ENCODE measurements at regions not wholly inside any gene's neighbourhood (a gene's known extent, or its start where the extent isn't known, plus 50 kb on each side); places are given as distances from the start of the nearest gene placed in this dataset.

- Histone ChIP-seq H3K27me3 (replicated peaks in 1 of 2; ENCODE audit: control insufficient read depth in 2 of 2, insufficient read depth in 2 of 2, low read length in 1 of 2) (no peaks in the 10 kb centered on the region), H3K4me2 (ENCODE audit: control insufficient read depth, insufficient read depth) (no peak overlapping the region), H3K79me2 (ENCODE audit: control insufficient read depth, insufficient read depth, low read length) (no peaks in the 10 kb centered on the region), H3K9me3 (replicated peaks; ENCODE audit: control insufficient read depth, insufficient read depth, low read length) (no peaks in the 10 kb centered on the region), H2AFZ (ENCODE audit: control insufficient read depth, low read depth, low read length) (no peak overlapping the region), H3K27ac (ENCODE audit: control insufficient read depth, insufficient read depth) (no peak overlapping the region), H3K4me3 (no peak overlapping the region), H3K36me3 (ENCODE audit: control insufficient read depth in 2 of 2, insufficient read depth in 2 of 2, low read length in 1 of 2) (no peaks in the 10 kb centered on the region), H3K4me1 (ENCODE audit: control insufficient read depth, insufficient read depth, low read length) (no peaks in the 10 kb centered on the region), H4K20me1 (ENCODE audit: control insufficient read depth, insufficient read depth) (no peaks in the 10 kb centered on the region), H3K9ac (ENCODE audit: control insufficient read depth, insufficient read depth, low read length) (no peak overlapping the region)
- ATAC-seq = no peak
- ChIA-PET CTCF (no interaction called here), SMC1A (ENCODE audit: uncharacterized antibody, unreplicated experiment) (no interaction called here), RAD21 (ENCODE audit: unreplicated experiment) (no interaction called here), POLR2A (no interaction called here)
- BruUV-seq (replicated peaks) = no TSS peak
- TF ChIP-seq GABPA (IDR thresholded peaks at IDR 0.05; ENCODE audit: low read depth) (no peak), FOXM1 (IDR thresholded peaks at IDR 0.05; ENCODE audit: low read depth, low read length) (no peak), NFXL1 (IDR thresholded peaks at IDR 0.05; ENCODE audit: borderline replicate concordance) (no peak), MEF2B (IDR thresholded peaks at IDR 0.05; ENCODE audit: partially characterized antibody, poor library complexity, severe bottlenecking) (no peak), RAD51 (IDR thresholded peaks at IDR 0.05) (no peak), PAX5 (IDR thresholded peaks at IDR 0.05; ENCODE audit: borderline replicate concordance, low read depth, low read length) (no peak), ZZZ3 (IDR thresholded peaks at IDR 0.05; ENCODE audit: control insufficient read depth, insufficient read length, low read depth) (no peak), SREBF1 (IDR thresholded peaks at IDR 0.05; ENCODE audit: low read length) (no peak)
- TF ChIP-seq, protein P1, sequence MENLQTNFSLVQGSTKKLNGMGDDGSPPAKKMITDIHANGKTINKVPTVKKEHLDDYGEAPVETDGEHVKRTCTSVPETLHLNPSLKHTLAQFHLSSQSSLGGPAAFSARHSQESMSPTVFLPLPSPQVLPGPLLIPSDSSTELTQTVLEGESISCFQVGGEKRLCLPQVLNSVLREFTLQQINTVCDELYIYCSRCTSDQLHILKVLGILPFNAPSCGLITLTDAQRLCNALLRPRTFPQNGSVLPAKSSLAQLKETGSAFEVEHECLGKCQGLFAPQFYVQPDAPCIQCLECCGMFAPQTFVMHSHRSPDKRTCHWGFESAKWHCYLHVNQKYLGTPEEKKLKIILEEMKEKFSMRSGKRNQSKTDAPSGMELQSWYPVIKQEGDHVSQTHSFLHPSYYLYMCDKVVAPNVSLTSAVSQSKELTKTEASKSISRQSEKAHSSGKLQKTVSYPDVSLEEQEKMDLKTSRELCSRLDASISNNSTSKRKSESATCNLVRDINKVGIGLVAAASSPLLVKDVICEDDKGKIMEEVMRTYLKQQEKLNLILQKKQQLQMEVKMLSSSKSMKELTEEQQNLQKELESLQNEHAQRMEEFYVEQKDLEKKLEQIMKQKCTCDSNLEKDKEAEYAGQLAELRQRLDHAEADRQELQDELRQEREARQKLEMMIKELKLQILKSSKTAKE (IDR thresholded peaks at IDR 0.05; ENCODE audit: low read depth, poor library complexity, severe bottlenecking) = no peak
- no peak for FAIRE-seq
- WGBS (ENCODE audit: insufficient coverage, insufficient replicate concordance, low lambda C conversion rate, missing lambda C conversion rate) = 91% methylated on average over 1 of the region's 1 CpG
- no peak for DNase-seq (ENCODE audit: low read depth, low spot score)
- intact Hi-C loops (cut with micrococcal nuclease; ENCODE audit: unreplicated experiment) (no loop called here), in situ Hi-C loops (cut with MboI) (no loop called here)
Measured at GRCh38 chr13:84542348-84542747, 660.1 kb upstream of the SLITRK1 start.
